ENCODE measurements at regions not wholly inside any gene's neighbourhood (a gene's known extent, or its start where the extent isn't known, plus 50 kb on each side); places are given as distances from the start of the nearest gene placed in this dataset.

DNA sequence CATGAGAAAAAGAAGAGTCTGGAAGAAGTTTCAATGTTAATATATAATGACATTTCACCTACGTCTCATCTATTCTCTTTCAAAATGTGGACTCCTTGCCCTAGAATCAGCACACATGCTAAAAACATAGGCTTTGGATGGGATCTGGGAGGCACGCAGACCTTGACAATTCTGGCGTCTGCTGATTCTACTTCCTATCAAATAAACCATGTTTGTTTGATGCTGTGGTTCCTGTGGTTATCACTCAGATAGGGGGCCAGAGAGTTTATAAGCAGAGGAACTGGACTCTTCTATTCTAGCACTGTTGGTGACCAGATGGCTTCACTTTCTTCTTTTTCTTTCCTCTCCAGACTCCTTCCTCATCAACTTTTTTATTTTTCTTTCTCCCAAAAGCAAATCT, 336.8 kb downstream of the DIPK2A start:
- Histone ChIP-seq H3K27ac (ENCODE audit: low read length) (no peak overlapping the region), H3K9ac (ENCODE audit: low read length) (no peak overlapping the region), H3F3A (ENCODE audit: insufficient read depth, low read length, poor library complexity, severe bottlenecking) (no peaks in the 10 kb centered on the region), H3K36me3 (ENCODE audit: insufficient read depth, low read length) (no peaks in the 10 kb centered on the region), H3K9me3 (ENCODE audit: low read length) (no peaks in the 10 kb centered on the region), H3K79me2 (replicated peaks; ENCODE audit: insufficient read depth, low read length) (no peaks in the 10 kb centered on the region), H3K4me3 (ENCODE audit: low read length) (no peak overlapping the region), H3K4me2 (ENCODE audit: low read length) (no peak overlapping the region), H3K9me2 (ENCODE audit: insufficient read depth, low read length) (no peaks in the 10 kb centered on the region), H2AFZ (ENCODE audit: low read depth, low read length) (no peak overlapping the region), H3K27me3 (ENCODE audit: insufficient read depth, low read depth, low read length) (no peaks in the 10 kb centered on the region), H4K20me1 (ENCODE audit: insufficient read depth) (no peaks in the 10 kb centered on the region)
- TF ChIP-seq REST (IDR thresholded peaks at IDR 0.05; ENCODE audit: borderline replicate concordance) (no peak), SMC3 (conservative IDR thresholded peaks at IDR 0.05; ENCODE audit: poor library complexity) (no peak), MXI1 (conservative IDR thresholded peaks at IDR 0.05; ENCODE audit: poor library complexity, severe bottlenecking) (no peak), EP300 (conservative IDR thresholded peaks at IDR 0.05; ENCODE audit: poor library complexity, severe bottlenecking) (no peak), RAD21 (conservative IDR thresholded peaks at IDR 0.05) (no peak), POLR2AphosphoS5 (IDR thresholded peaks at IDR 0.05) (no peak), EZH2 (IDR thresholded peaks at IDR 0.05; ENCODE audit: borderline replicate concordance, insufficient read depth, low read length, poor library complexity, severe bottlenecking) (no peak), TAF1 (IDR thresholded peaks at IDR 0.05; ENCODE audit: low read depth) (no peak)
- TF ChIP-seq, protein P1, sequence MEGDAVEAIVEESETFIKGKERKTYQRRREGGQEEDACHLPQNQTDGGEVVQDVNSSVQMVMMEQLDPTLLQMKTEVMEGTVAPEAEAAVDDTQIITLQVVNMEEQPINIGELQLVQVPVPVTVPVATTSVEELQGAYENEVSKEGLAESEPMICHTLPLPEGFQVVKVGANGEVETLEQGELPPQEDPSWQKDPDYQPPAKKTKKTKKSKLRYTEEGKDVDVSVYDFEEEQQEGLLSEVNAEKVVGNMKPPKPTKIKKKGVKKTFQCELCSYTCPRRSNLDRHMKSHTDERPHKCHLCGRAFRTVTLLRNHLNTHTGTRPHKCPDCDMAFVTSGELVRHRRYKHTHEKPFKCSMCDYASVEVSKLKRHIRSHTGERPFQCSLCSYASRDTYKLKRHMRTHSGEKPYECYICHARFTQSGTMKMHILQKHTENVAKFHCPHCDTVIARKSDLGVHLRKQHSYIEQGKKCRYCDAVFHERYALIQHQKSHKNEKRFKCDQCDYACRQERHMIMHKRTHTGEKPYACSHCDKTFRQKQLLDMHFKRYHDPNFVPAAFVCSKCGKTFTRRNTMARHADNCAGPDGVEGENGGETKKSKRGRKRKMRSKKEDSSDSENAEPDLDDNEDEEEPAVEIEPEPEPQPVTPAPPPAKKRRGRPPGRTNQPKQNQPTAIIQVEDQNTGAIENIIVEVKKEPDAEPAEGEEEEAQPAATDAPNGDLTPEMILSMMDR (IDR thresholded peaks at IDR 0.05; ENCODE audit: poor library complexity, severe bottlenecking): no peak

DNA sequence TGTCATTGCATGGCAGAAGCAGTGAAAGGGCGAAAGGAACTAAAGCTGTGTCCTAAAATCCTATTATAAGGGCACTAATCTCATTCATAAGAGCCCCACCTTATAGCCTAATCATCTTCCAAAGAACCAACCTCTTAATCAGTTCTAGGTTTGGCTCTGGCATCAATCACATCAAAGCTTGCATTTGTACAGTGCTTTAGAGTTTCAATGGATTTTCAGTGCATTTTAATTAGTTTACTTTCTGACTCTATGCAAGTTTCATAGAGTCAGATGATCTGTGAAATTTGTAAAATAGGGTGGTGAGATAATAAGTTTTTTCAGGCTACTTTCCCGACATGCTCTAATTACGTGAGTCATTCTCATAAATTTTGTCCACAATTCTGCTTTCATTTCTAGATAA, 341.1 kb downstream of the DIPK2A start:
- no peaks in the 10 kb centered on the region for H4K20me1 ChIP-seq (ENCODE audit: insufficient read depth)
- H3K27me3 ChIP-seq (ENCODE audit: insufficient read depth, low read depth, low read length): no peaks in the 10 kb centered on the region
- no peak overlapping the region for H2AFZ ChIP-seq (ENCODE audit: low read depth, low read length)
- H3K4me2 ChIP-seq (ENCODE audit: low read length): no peak overlapping the region
- H3K36me3 ChIP-seq (ENCODE audit: insufficient read depth, low read length): no peaks in the 10 kb centered on the region
- no peaks in the 10 kb centered on the region for H3F3A ChIP-seq (ENCODE audit: insufficient read depth, low read length, poor library complexity, severe bottlenecking)
- no peaks in the 10 kb centered on the region for H3K79me2 ChIP-seq (replicated peaks; ENCODE audit: insufficient read depth, low read length)
- H3K9me3 ChIP-seq (ENCODE audit: low read length): no peaks in the 10 kb centered on the region
- H3K4me3 ChIP-seq (ENCODE audit: low read length): no peak overlapping the region
- TF ChIP-seq TAF1 (IDR thresholded peaks at IDR 0.05; ENCODE audit: low read depth) (no peak), MXI1 (conservative IDR thresholded peaks at IDR 0.05; ENCODE audit: poor library complexity, severe bottlenecking) (no peak), EP300 (conservative IDR thresholded peaks at IDR 0.05; ENCODE audit: poor library complexity, severe bottlenecking) (no peak), EZH2 (IDR thresholded peaks at IDR 0.05; ENCODE audit: borderline replicate concordance, insufficient read depth, low read length, poor library complexity, severe bottlenecking) (no peak), SMC3 (conservative IDR thresholded peaks at IDR 0.05; ENCODE audit: poor library complexity) (no peak), POLR2AphosphoS5 (IDR thresholded peaks at IDR 0.05) (no peak), RAD21 (conservative IDR thresholded peaks at IDR 0.05) (no peak), REST (IDR thresholded peaks at IDR 0.05; ENCODE audit: borderline replicate concordance) (no peak)
- TF ChIP-seq, protein P1 (IDR thresholded peaks at IDR 0.05; ENCODE audit: poor library complexity, severe bottlenecking): no peak
- H3K9ac ChIP-seq (ENCODE audit: low read length): no peak overlapping the region
- no peak overlapping the region for H3K27ac ChIP-seq (ENCODE audit: low read length)
- H3K9me2 ChIP-seq (ENCODE audit: insufficient read depth, low read length): no peaks in the 10 kb centered on the region
